Epithelial cell of esophagus (primary cell): ENCODE measurements at regions not wholly inside any gene's neighbourhood (a gene's known extent, or its start where the extent isn't known, plus 50 kb on each side); places are given as distances from the start of the nearest gene placed in this dataset.
"Not testable (repeated sequence)": the region's sequence is repeated elsewhere in the genome, so short reads cannot be mapped to it uniquely, and the experiment has no call there.

Experiments
- DNase-seq: peaks from one replicate; pipeline ENCODE4 v3.0.0; 2010; ENCODE audit warnings: low read depth
- H3K4me3 ChIP-seq: 2 replicates; pipeline ENCODE4 v1.5.1; 2011; ENCODE audit warnings: mild to moderate bottlenecking, low read length, control low read depth
- TF ChIP-seq, protein P1 (sequence below): IDR thresholded peaks from 2 replicates; pipeline ENCODE4 v1.5.1; 2011; ENCODE audit warnings: low read depth, mild to moderate bottlenecking, low read length, control low read depth, inconsistent platforms; ENCODE audit not compliant: insufficient read depth; ENCODE audit errors: missing control alignments

DNA sequence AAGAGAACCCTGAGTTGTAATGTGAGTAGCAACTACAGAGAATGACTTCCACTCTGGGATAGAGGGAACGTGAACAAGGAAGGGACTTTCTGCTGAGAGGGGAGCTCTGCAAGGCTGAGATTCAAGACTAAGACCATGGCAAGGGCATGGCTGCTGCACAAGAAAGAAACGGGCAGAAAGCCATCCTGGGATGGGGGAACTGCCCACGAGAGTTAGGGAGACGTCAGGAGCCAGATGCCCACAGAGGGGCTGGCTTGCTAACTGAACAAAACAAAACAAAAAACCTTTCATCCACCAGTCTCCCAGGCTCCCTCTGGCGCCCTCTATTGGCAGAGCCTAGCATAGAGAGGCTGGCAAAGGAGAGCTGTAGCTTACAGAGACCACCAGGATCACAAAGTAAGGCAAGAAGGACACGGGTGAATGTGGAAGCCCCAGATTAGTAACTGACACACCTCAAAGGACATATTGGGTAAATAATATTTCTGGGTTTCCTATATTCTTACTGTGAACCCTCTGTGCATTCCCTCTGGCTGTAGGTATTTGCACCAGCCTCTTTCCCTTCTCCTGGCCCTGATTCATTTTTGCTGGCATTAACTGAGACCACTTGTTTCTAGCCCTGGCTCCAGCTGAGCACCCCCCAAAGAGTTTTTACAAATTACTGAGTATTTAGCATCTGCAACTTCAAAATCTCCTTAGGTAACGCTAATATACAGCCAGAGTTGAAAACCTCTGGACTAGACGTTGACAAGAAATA, 338.3 kb downstream of the EMP1 start:
- DNase-seq: peak; percentile 52
- TF ChIP-seq, protein P1, sequence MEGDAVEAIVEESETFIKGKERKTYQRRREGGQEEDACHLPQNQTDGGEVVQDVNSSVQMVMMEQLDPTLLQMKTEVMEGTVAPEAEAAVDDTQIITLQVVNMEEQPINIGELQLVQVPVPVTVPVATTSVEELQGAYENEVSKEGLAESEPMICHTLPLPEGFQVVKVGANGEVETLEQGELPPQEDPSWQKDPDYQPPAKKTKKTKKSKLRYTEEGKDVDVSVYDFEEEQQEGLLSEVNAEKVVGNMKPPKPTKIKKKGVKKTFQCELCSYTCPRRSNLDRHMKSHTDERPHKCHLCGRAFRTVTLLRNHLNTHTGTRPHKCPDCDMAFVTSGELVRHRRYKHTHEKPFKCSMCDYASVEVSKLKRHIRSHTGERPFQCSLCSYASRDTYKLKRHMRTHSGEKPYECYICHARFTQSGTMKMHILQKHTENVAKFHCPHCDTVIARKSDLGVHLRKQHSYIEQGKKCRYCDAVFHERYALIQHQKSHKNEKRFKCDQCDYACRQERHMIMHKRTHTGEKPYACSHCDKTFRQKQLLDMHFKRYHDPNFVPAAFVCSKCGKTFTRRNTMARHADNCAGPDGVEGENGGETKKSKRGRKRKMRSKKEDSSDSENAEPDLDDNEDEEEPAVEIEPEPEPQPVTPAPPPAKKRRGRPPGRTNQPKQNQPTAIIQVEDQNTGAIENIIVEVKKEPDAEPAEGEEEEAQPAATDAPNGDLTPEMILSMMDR: peak; percentile 98
- H3K4me3 ChIP-seq: no peak overlapping the region

DNA sequence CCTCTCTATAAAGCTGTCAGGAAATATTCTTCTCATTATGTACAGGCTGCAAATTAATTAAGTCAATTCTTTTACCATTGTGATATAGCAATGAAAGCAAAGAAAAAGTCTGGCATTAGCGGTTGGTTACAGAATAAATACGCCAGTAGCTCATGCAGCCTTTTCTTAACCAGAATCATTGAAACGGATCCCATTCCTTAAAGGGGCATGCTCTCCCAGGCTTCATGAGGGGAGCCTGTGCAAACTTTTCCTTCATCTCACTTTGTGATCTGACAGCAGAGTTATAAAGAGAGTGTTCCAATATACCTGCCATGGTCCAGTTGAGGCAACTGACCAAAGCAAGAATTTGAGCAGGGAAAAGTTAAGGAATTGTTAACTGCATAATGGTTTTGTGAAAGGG, 337.7 kb downstream of the EMP1 start:
- no peak for DNase-seq
- no peak overlapping the region for H3K4me3 ChIP-seq
- TF ChIP-seq, protein P1: no peak

DNA sequence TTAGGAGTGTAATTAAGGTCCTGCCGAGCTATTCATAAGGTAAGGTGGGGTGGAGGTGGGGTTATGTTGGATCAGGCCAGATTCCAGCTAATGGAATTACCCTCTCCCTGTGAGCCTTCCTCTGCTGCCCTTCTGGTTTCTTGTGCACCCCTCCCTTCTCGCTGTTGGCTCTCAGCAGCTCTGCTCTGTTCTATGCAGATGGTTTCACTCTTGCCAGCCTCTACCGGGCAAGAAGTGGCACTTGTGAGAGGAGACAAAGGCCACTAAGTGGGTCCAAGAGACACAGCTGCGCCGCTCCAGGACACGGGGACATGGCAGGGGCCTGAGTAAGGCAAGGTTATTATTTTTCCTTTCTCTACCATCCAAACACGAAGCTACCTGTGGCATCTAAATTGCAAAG, 334.4 kb downstream of the EMP1 start:
- no peak overlapping the region for H3K4me3 ChIP-seq
- TF ChIP-seq, protein P1: no peak
- DNase-seq: no peak

DNA sequence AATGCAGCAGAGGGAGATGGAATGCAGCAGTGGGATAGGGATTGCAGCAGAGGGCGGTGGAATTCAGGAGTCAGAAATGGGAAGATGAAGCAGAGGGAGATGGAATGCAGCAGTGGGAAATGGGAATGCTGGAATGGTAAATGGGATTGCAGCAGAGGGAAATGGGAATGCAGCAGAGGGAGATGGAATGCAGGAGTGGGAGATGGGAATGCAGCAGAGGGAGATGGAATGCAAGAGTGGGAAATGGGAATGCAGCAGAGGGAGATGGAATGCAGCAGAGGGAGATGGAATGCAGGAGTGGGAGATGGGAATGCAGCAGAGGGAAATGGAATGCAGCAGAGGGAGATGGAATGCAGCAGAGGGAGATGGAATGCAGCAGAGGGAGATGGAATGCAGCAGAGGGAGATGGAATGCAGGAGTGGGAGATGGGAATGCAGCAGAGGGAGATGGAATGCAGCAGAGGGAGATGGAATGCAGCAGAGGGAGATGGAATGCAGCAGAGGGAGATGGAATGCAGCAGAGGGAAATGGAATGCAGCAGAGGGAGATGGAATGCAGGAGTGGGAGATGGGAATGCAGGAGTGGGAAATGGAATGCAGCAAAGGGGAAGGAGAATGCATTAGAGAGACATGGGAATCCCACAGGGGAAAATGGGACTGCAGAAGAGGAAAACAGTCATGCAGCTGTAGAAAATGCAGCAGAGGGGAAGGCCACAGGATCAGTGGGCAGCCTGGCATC, 329.8 kb downstream of the EMP1 start:
- DNase-seq, H3K4me3 ChIP-seq: not testable (repeated sequence)

DNA sequence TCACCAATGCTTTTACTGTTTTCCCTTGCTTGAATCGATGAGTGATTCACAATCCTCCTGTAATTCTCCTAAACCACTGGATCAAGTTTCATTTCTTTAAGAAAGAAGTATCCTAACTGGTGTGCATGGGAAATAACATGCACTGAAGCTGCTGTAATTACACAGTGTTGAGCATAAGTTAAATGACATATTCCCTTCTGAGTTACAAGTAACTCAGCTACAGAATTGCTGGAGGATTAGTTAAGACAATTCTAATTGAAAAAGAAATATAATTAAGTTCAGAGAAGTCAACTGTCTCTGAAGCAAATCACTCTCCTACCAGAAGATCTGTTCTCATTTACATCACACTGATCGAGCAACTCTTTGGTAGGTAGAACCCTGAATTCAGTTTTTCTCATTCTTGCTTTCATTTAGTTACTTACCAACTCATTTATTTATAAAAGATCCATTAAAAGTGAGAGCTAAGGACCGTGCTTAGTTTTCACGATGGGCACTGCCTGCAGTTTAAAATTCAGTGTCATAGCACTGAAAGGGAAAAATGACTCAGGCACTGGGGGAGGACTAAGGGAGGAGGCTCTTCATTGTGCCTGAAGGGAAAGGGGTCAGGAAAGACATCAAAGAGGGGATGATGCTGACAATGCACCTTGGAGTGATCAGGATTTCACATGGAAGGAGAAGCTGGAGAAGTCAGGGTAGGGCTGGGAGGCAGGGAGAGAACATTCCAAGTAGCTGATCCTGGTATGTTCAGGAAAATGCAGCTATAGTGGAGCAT, 327.2 kb downstream of the EMP1 start:
- TF ChIP-seq, protein P1: no peak
- DNase-seq: no peak
- no peak overlapping the region for H3K4me3 ChIP-seq

DNA sequence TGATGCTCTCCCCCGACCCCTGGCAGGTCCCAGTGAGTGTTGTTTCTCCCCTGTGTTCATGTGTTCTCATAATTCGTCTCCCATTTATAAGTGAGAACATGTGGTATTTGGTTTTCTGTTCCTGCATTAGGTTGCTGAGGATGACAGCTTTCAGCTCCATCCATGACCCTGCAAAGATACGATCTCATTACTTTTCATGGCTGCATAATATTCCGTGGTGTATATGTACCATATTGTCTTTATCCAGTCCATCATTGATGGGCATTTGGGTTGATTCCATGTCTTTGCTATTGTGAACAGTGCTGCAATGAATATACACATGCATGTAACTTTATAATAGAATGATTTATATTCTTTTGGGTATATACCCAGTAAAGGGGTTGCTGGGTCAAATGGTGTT, 321.5 kb downstream of the EMP1 start:
- DNase-seq, H3K4me3 ChIP-seq: not testable (repeated sequence)

DNA sequence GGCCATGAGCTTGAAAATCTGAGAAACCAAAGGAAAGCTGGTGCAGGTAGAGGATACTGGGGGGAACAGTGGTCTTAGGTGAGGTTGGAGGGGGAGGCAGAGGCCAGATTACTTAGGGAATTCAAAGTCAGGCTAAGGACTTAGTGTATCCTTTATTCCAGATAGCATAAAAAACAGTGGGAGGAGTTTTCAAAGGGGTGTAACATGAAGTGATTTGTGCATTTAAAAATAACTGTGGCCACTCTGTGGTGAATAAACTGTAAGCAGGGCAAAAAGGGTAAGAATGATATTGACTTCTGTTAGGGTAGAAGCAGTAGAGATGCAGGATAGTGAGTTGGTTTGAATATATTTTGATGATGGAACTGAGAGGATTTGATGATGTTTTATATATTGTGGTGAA, 313.2 kb downstream of the EMP1 start:
- TF ChIP-seq, protein P1: no peak
- H3K4me3 ChIP-seq: no peak overlapping the region
- no peak for DNase-seq
